ENCODE measurements at regions not wholly inside any gene's neighbourhood (a gene's known extent, or its start where the extent isn't known, plus 50 kb on each side); places are given as distances from the start of the nearest gene placed in this dataset.

GRCh38 chr14:99050309-99050708 is 221.7 kb downstream of the BCL11B start:
- DNase-seq (ENCODE audit: low read depth): no peak
- TF ChIP-seq CTCF (IDR thresholded peaks at IDR 0.05; ENCODE audit: control insufficient read depth, insufficient read depth, low read depth, low read length, missing control alignments): no peak
- no peak overlapping the region for H3K4me3 ChIP-seq (ENCODE audit: control insufficient read depth, low read depth, low read length)

- TF ChIP-seq CTCF (IDR thresholded peaks at IDR 0.05; ENCODE audit: control insufficient read depth, insufficient read depth, low read depth, low read length, missing control alignments): no peak
- no peak overlapping the region for H3K4me3 ChIP-seq (ENCODE audit: control insufficient read depth, low read depth, low read length)
- DNase-seq (ENCODE audit: low read depth): no peak
Measured at GRCh38 chr14:99052467-99052866, 219.5 kb downstream of the BCL11B start.

- H3K4me3 ChIP-seq (ENCODE audit: control insufficient read depth, low read depth, low read length): no peak overlapping the region
- no peak for DNase-seq (ENCODE audit: low read depth)
- TF ChIP-seq CTCF (IDR thresholded peaks at IDR 0.05; ENCODE audit: control insufficient read depth, insufficient read depth, low read depth, low read length, missing control alignments): no peak
Measured at GRCh38 chr14:99055019-99055418, 217.0 kb downstream of the BCL11B start.

GRCh38 chr14:99055816-99056215 is 216.2 kb downstream of the BCL11B start:
- H3K4me3 ChIP-seq (ENCODE audit: control insufficient read depth, low read depth, low read length): no peak overlapping the region
- no peak for TF ChIP-seq CTCF (IDR thresholded peaks at IDR 0.05; ENCODE audit: control insufficient read depth, insufficient read depth, low read depth, low read length, missing control alignments)
- no peak for DNase-seq (ENCODE audit: low read depth)

GRCh38 chr14:99057576-99058083 is 214.4 kb downstream of the BCL11B start:
- no peak overlapping the region for H3K4me3 ChIP-seq (ENCODE audit: control insufficient read depth, low read depth, low read length)
- no peak for TF ChIP-seq CTCF (IDR thresholded peaks at IDR 0.05; ENCODE audit: control insufficient read depth, insufficient read depth, low read depth, low read length, missing control alignments)
- DNase-seq (ENCODE audit: low read depth): no peak

GRCh38 chr14:99058542-99058941 is 213.5 kb downstream of the BCL11B start:
- DNase-seq (ENCODE audit: low read depth): no peak
- TF ChIP-seq CTCF (IDR thresholded peaks at IDR 0.05; ENCODE audit: control insufficient read depth, insufficient read depth, low read depth, low read length, missing control alignments): no peak
- no peak overlapping the region for H3K4me3 ChIP-seq (ENCODE audit: control insufficient read depth, low read depth, low read length)

GRCh38 chr14:99062216-99062615 is 209.8 kb downstream of the BCL11B start:
- H3K4me3 ChIP-seq (ENCODE audit: control insufficient read depth, low read depth, low read length): no peak overlapping the region
- no peak for DNase-seq (ENCODE audit: low read depth)
- TF ChIP-seq CTCF (IDR thresholded peaks at IDR 0.05; ENCODE audit: control insufficient read depth, insufficient read depth, low read depth, low read length, missing control alignments): no peak

Measured in AG09309 (cell line).